NCI-H1105 (cell line): ENCODE measurements at regions not wholly inside any gene's neighbourhood (a gene's known extent, or its start where the extent isn't known, plus 50 kb on each side); places are given as distances from the start of the nearest gene placed in this dataset.
"Not testable (repeated sequence)": the region's sequence is repeated elsewhere in the genome, so short reads cannot be mapped to it uniquely, and the experiment has no call there.

Source experiments
- DNase-seq: peaks from one replicate; lab custom pipeline; 2025; lab: John Stamatoyannopoulos, UW

GRCh38 chr5:74500110-74500917 lies 140.2 kb downstream of the ENC1 start:
- DNase-seq, result no peak

- no peak for DNase-seq
Measured at GRCh38 chr5:74499256-74500050, 141.1 kb downstream of the ENC1 start.

- no peak for DNase-seq
Measured at GRCh38 chr5:74497706-74498105, 142.8 kb downstream of the ENC1 start.

GRCh38 chr5:74493411-74493810 lies 147.1 kb downstream of the ENC1 start:
- no peak for DNase-seq

GRCh38 chr5:74492230-74492629 lies 148.3 kb downstream of the ENC1 start:
- DNase-seq, result no peak

- DNase-seq, result no peak
Measured at GRCh38 chr5:74491586-74491985, 148.9 kb downstream of the ENC1 start.

- no peak for DNase-seq
Measured at GRCh38 chr5:74490814-74491213, 149.7 kb downstream of the ENC1 start.

- no peak for DNase-seq
Measured at GRCh38 chr5:74482990-74483389, 157.5 kb downstream of the ENC1 start.

GRCh38 chr5:74482523-74482922 lies 158.0 kb downstream of the ENC1 start:
- DNase-seq, result no peak

GRCh38 chr5:74481357-74481756 lies 159.2 kb downstream of the ENC1 start:
- not testable (repeated sequence) for DNase-seq

GRCh38 chr5:74480201-74480600 lies 160.3 kb downstream of the ENC1 start:
- no peak for DNase-seq

GRCh38 chr5:74478328-74478727 lies 162.2 kb downstream of the ENC1 start:
- no peak for DNase-seq

GRCh38 chr5:74477761-74478160 lies 162.8 kb downstream of the ENC1 start:
- no peak for DNase-seq

GRCh38 chr5:74476819-74477453 lies 163.6 kb downstream of the ENC1 start:
- DNase-seq, result no peak

GRCh38 chr5:74476046-74476818 lies 164.3 kb downstream of the ENC1 start:
- no peak for DNase-seq

GRCh38 chr5:74471875-74472274 lies 168.7 kb downstream of the ENC1 start:
- DNase-seq, result no peak

GRCh38 chr5:74469234-74469994 lies 171.1 kb downstream of the ENC1 start:
- no peak for DNase-seq

GRCh38 chr5:74468421-74468820 lies 172.1 kb downstream of the ENC1 start:
- DNase-seq, result no peak

- DNase-seq, result no peak
Measured at GRCh38 chr5:74465724-74466123, 174.8 kb downstream of the ENC1 start.

GRCh38 chr5:74464512-74465209 lies 175.9 kb downstream of the ENC1 start:
- DNase-seq, result no peak

GRCh38 chr5:74462356-74462755 lies 178.2 kb downstream of the ENC1 start:
- DNase-seq, result no peak
